HEK293 (cell line): ENCODE measurements at regions not wholly inside any gene's neighbourhood (a gene's known extent, or its start where the extent isn't known, plus 50 kb on each side); places are given as distances from the start of the nearest gene placed in this dataset.

Experiments
- CTCF ChIA-PET: fragments of 350-600 bp; formaldehyde crosslinking; extraction: SDS; loops from one replicate; lab custom pipeline; 2021; ENCODE audit warnings: antibody characterized with exemption; lab: Yijun Ruan, JAX
- POLR2A ChIA-PET: fragments of 300-600 bp; formaldehyde crosslinking; extraction: SDS; loops from one replicate; lab custom pipeline; 2020; ENCODE audit warnings: antibody characterized with exemption, inconsistent platforms; lab: Yijun Ruan, JAX
- H3K27ac ChIP-seq: fragments of 200-500 bp; sonication (Bioruptor generic); 2 replicates; pipeline ENCODE4 v1.5.1; 2014; ENCODE audit warnings: low read depth, low read length, control low read depth, inconsistent platforms; ENCODE audit errors: extremely low read depth
- H3K36me3 ChIP-seq, 2 experiments: fragments of 200-500 bp in 1 of 2; sonication (Bioruptor generic) in 1 of 2; 1 replicate in 1 of 2; 2 replicates in 1 of 2; pipeline ENCODE4 v1.5.1; 2014 to 2017; ENCODE audit warnings: inconsistent platforms in 2 of 2, low read length in 2 of 2; ENCODE audit not compliant: control insufficient read depth in 2 of 2, insufficient read depth in 1 of 2
- H3K4me1 ChIP-seq: fragments of 200-500 bp; sonication (Bioruptor generic); 2 replicates; pipeline ENCODE4 v1.5.1; 2014; ENCODE audit warnings: mild to moderate bottlenecking, low read length, inconsistent platforms; ENCODE audit not compliant: control insufficient read depth, insufficient read depth
- H3K4me3 ChIP-seq: 2 replicates; pipeline ENCODE4 v1.5.1; 2011; ENCODE audit warnings: low read depth, mild to moderate bottlenecking, control low read depth, low read length, moderate library complexity
- H3K9me3 ChIP-seq: fragments of 200-500 bp; sonication (Bioruptor generic); 2 replicates; pipeline ENCODE4 v1.5.1; 2014; ENCODE audit warnings: low read depth, low read length, inconsistent platforms; ENCODE audit not compliant: control insufficient read depth, insufficient read depth
- INSM2 ChIP-seq: fragments of 450-650 bp; formaldehyde crosslinking; IDR thresholded peaks from 2 replicates; pipeline ENCODE4 v1.5.1; 2016; ENCODE audit warnings: missing biosample characterization, missing genetic modification characterization
- KLF7 ChIP-seq: fragments of 450-650 bp; formaldehyde crosslinking; IDR thresholded peaks from 2 replicates; pipeline ENCODE4 v1.5.1; 2016; ENCODE audit warnings: missing biosample characterization, missing genetic modification characterization, borderline replicate concordance
- KLF8 ChIP-seq: fragments of 450-650 bp; formaldehyde crosslinking; IDR thresholded peaks from 2 replicates; pipeline ENCODE4 v1.5.1; 2016; ENCODE audit warnings: missing biosample characterization, missing genetic modification characterization
- ZBTB21 ChIP-seq: fragments of 450-650 bp; formaldehyde crosslinking; IDR thresholded peaks from 2 replicates; pipeline ENCODE4 v1.5.1; 2017; ENCODE audit warnings: missing biosample characterization, missing genetic modification characterization
- ZNF121 ChIP-seq: fragments of 450-650 bp; formaldehyde crosslinking; IDR thresholded peaks from 2 replicates; pipeline ENCODE4 v1.5.1; 2016; ENCODE audit warnings: missing biosample characterization, missing genetic modification characterization
- ZNF133 ChIP-seq: fragments of 450-650 bp; formaldehyde crosslinking; IDR thresholded peaks from 2 replicates; pipeline ENCODE4 v1.5.1; 2016; ENCODE audit warnings: missing biosample characterization, missing genetic modification characterization
- ZNF19 ChIP-seq: fragments of 450-650 bp; formaldehyde crosslinking; IDR thresholded peaks from 2 replicates; pipeline ENCODE4; 2016; ENCODE audit warnings: missing biosample characterization, missing genetic modification characterization, low read depth
- ZNF214 ChIP-seq: fragments of 450-650 bp; formaldehyde crosslinking; IDR thresholded peaks from 2 replicates; pipeline ENCODE4 v1.5.1; 2017; ENCODE audit warnings: missing biosample characterization, mild to moderate bottlenecking, missing genetic modification characterization, borderline replicate concordance
- ZNF223 ChIP-seq: fragments of 450-650 bp; formaldehyde crosslinking; IDR thresholded peaks from 2 replicates; pipeline ENCODE4 v1.5.1; 2016; ENCODE audit warnings: missing biosample characterization, missing genetic modification characterization
- ZNF311 ChIP-seq: fragments of 450-650 bp; formaldehyde crosslinking; IDR thresholded peaks from 2 replicates; pipeline ENCODE4 v1.5.1; 2017; ENCODE audit warnings: missing biosample characterization, missing genetic modification characterization, borderline replicate concordance
- ZNF501 ChIP-seq: fragments of 450-650 bp; formaldehyde crosslinking; IDR thresholded peaks from 2 replicates; pipeline ENCODE4 v1.5.1; 2016; ENCODE audit warnings: missing biosample characterization, missing genetic modification characterization
- ZNF518A ChIP-seq: fragments of 450-650 bp; formaldehyde crosslinking; conservative IDR thresholded peaks from 2 replicates; pipeline ENCODE4 v1.5.1; 2016; ENCODE audit warnings: low read depth, missing biosample characterization, missing genetic modification characterization
- ZNF521 ChIP-seq: fragments of 450-650 bp; formaldehyde crosslinking; IDR thresholded peaks from 2 replicates; pipeline ENCODE4 v1.5.1; 2017; ENCODE audit warnings: missing biosample characterization, mild to moderate bottlenecking, missing genetic modification characterization
- ZNF555 ChIP-seq: fragments of 450-650 bp; formaldehyde crosslinking; conservative IDR thresholded peaks from 2 replicates; pipeline ENCODE4 v1.5.1; 2017; ENCODE audit warnings: missing biosample characterization, mild to moderate bottlenecking, missing genetic modification characterization, inconsistent platforms
- ZNF585B ChIP-seq: fragments of 450-650 bp; formaldehyde crosslinking; IDR thresholded peaks from 2 replicates; pipeline ENCODE4 v1.5.1; 2016; ENCODE audit warnings: missing biosample characterization, missing genetic modification characterization
- ZNF624 ChIP-seq: fragments of 450-650 bp; formaldehyde crosslinking; IDR thresholded peaks from 2 replicates; pipeline ENCODE4 v1.5.1; 2017; ENCODE audit warnings: missing biosample characterization, missing genetic modification characterization
- ZNF692 ChIP-seq: fragments of 450-650 bp; formaldehyde crosslinking; IDR thresholded peaks from 2 replicates; pipeline ENCODE4 v1.5.1; 2016; ENCODE audit warnings: missing biosample characterization, missing genetic modification characterization
- ZNF776 ChIP-seq: fragments of 450-650 bp; formaldehyde crosslinking; IDR thresholded peaks from 2 replicates; pipeline ENCODE4 v1.5.0; 2017; ENCODE audit warnings: missing biosample characterization, missing genetic modification characterization, borderline replicate concordance
- ZNF791 ChIP-seq: fragments of 450-650 bp; formaldehyde crosslinking; IDR thresholded peaks from 2 replicates; pipeline ENCODE4 v1.5.1; 2016; ENCODE audit warnings: missing biosample characterization, missing genetic modification characterization

GRCh38 chr5:164798110-164798509, 1292.7 kb downstream of the MAT2B start:
- TF ChIP-seq ZNF692 (no peak), ZNF518A (tag by site-specific recombination) (no peak), ZNF791 (tag by site-specific recombination) (no peak), ZNF521 (tag by site-specific recombination) (no peak), ZBTB21 (tag by site-specific recombination) (no peak), ZNF776 (tag by site-specific recombination) (no peak)
- H3K4me3 ChIP-seq = no peak overlapping the region
- H3K36me3 ChIP-seq = no peaks in the 10 kb centered on the region
- no peaks in the 10 kb centered on the region for H3K4me1 ChIP-seq
- no peak overlapping the region for H3K27ac ChIP-seq
- CTCF ChIA-PET = no interaction called here
- no peaks in the 10 kb centered on the region for H3K9me3 ChIP-seq
- POLR2A ChIA-PET = no interaction called here

- POLR2A ChIA-PET = no interaction called here
- CTCF ChIA-PET = interaction anchor here (0.6 kb wide), 1 partner anchor 10 kb away, joined by 5 read pairs; no protein-coding TSS in a partner anchor
- H3K36me3 ChIP-seq = no peaks in the 10 kb centered on the region
- H3K27ac ChIP-seq = no peak overlapping the region
- no peaks in the 10 kb centered on the region for H3K4me1 ChIP-seq
- no peaks in the 10 kb centered on the region for H3K9me3 ChIP-seq
- no peak for TF ChIP-seq ZNF624
- no peak for TF ChIP-seq ZNF555
- TF ChIP-seq ZNF19 (tag by site-specific recombination) = no peak
- TF ChIP-seq KLF8 (tag by site-specific recombination) = no peak
- TF ChIP-seq ZNF214 (tag by site-specific recombination) = no peak
- TF ChIP-seq KLF7 (tag by site-specific recombination) = no peak
- TF ChIP-seq ZNF133 (tag by site-specific recombination) = no peak
- H3K4me3 ChIP-seq = no peak overlapping the region
These were observed 1294.0 kb downstream of the MAT2B start for GRCh38 chr5:164799391-164799790.

GRCh38 chr5:164801910-164802309, 1296.5 kb downstream of the MAT2B start:
- Histone ChIP-seq H3K9me3 (no peaks in the 10 kb centered on the region), H3K27ac (no peak overlapping the region), H3K4me3 (no peak overlapping the region), H3K4me1 (no peaks in the 10 kb centered on the region), H3K36me3 (no peaks in the 10 kb centered on the region)
- POLR2A ChIA-PET = no interaction called here
- no peak for TF ChIP-seq ZNF311 (tag by site-specific recombination)
- peak; percentile 86 for TF ChIP-seq ZNF585B (tag by site-specific recombination)
- no peak for TF ChIP-seq INSM2 (tag by site-specific recombination)
- TF ChIP-seq ZNF223 (tag by site-specific recombination) = no peak
- TF ChIP-seq ZNF501 (tag by site-specific recombination) = no peak
- TF ChIP-seq ZNF121 (tag by site-specific recombination) = no peak
- CTCF ChIA-PET = interaction anchor here (0.6 kb wide), 1 partner anchor 1038 kb away, joined by 4 read pairs; no protein-coding TSS in a partner anchor
